WTC11 (cell line): ENCODE measurements at regions not wholly inside any gene's neighbourhood (a gene's known extent, or its start where the extent isn't known, plus 50 kb on each side); places are given as distances from the start of the nearest gene placed in this dataset.
A peak's percentile ranks its signal among the peaks of the same experiment; 100 is the strongest.

ENCODE experiments used
- ATAC-seq: fragments of 200-7000 bp; cut with Tn5 transposase; 2 replicates; pipeline ENCODE4 v1.10.0; 2021; ENCODE audit warnings: mild to moderate bottlenecking, moderate library complexity
- CTCF ChIA-PET: fragments of 300-600 bp; sonication (Branson Sonifier 250); formaldehyde crosslinking; loops from one replicate; lab custom pipeline; 2021; ENCODE audit warnings: antibody characterized with exemption; lab: Charles Lee
- POLR2A ChIA-PET: fragments of 350-600 bp; sonication (Branson Sonifier 250); formaldehyde crosslinking; loops from one replicate; lab custom pipeline; 2021; ENCODE audit warnings: antibody characterized with exemption; lab: Charles Lee
- DNase-seq: peaks from one replicate; pipeline ENCODE4 v3.0.0; 2021; ENCODE audit warnings: low spot score
- H3K27ac Mint-ChIP-seq: 2 replicates; pipeline ENCODE4 v1.8.0; 2021; ENCODE audit warnings: mixed read lengths
- H3K27me3 Mint-ChIP-seq: 2 replicates; pipeline ENCODE4 v1.8.0; 2021; ENCODE audit warnings: low read depth, mild to moderate bottlenecking, moderate library complexity, mixed read lengths
- H3K36me3 Mint-ChIP-seq: 2 replicates; pipeline ENCODE4 v1.8.0; 2021; ENCODE audit warnings: mixed read lengths
- H3K4me1 Mint-ChIP-seq: 2 replicates; pipeline ENCODE4 v1.8.0; 2022; ENCODE audit warnings: mixed read lengths
- H3K4me3 Mint-ChIP-seq: 2 replicates; pipeline ENCODE4 v1.8.0; 2021; ENCODE audit warnings: mild to moderate bottlenecking, moderate library complexity, mixed read lengths
- H3K9me3 Mint-ChIP-seq: 2 replicates; pipeline ENCODE4 v1.8.0; 2021; ENCODE audit warnings: mixed read lengths
- CREB1 ChIP-seq: sonication (generic); formaldehyde crosslinking; IDR thresholded peaks from 2 replicates; pipeline ENCODE4 v1.8.0; 2023; ENCODE audit warnings: mild to moderate bottlenecking, missing genetic modification reagents
- ETV6 ChIP-seq: sonication (generic); formaldehyde crosslinking; IDR thresholded peaks from 2 replicates; pipeline ENCODE4 v1.8.1; 2022; ENCODE audit warnings: mild to moderate bottlenecking, missing genetic modification reagents
- FOXJ3 ChIP-seq: sonication (generic); formaldehyde crosslinking; IDR thresholded peaks from 2 replicates; pipeline ENCODE4 v1.9.0; 2021; ENCODE audit warnings: missing genetic modification reagents, mild to moderate bottlenecking, borderline replicate concordance
- HMGA2 ChIP-seq: fragments of 250-450 bp; sonication (Bioruptor Pico); IDR thresholded peaks from 2 replicates; pipeline ENCODE4 v1.4.0; 2021; ENCODE audit warnings: mild to moderate bottlenecking, moderate library complexity
- IRF2 ChIP-seq: sonication (generic); formaldehyde crosslinking; IDR thresholded peaks from 2 replicates; pipeline ENCODE4 v1.8.0; 2022; ENCODE audit warnings: low read depth, missing genetic modification reagents, borderline replicate concordance
- JAZF1 ChIP-seq: fragments of 250-450 bp; sonication (Bioruptor Pico); IDR thresholded peaks from 2 replicates; pipeline ENCODE4 v1.9.0; 2021; ENCODE audit warnings: moderate library complexity, mild to moderate bottlenecking, inconsistent platforms
- JUN ChIP-seq: sonication (generic); formaldehyde crosslinking; IDR thresholded peaks from 2 replicates; pipeline ENCODE4 v1.8.0; 2023; ENCODE audit warnings: mild to moderate bottlenecking, missing genetic modification reagents
- NFYB ChIP-seq: sonication (generic); formaldehyde crosslinking; conservative IDR thresholded peaks from 2 replicates; pipeline ENCODE4 v1.8.0; 2022; ENCODE audit warnings: low read depth, missing genetic modification reagents
- OVOL2 ChIP-seq: fragments of 250-450 bp; sonication (Bioruptor Pico); IDR thresholded peaks from 2 replicates; pipeline ENCODE4 v1.9.0; 2021; ENCODE audit warnings: mild to moderate bottlenecking, borderline replicate concordance
- RORB ChIP-seq: fragments of 250-450 bp; sonication (Bioruptor Pico); IDR thresholded peaks from 2 replicates; pipeline ENCODE4 v1.9.0; 2021; ENCODE audit warnings: mild to moderate bottlenecking
- TP53 ChIP-seq: sonication (generic); formaldehyde crosslinking; IDR thresholded peaks from 2 replicates; pipeline ENCODE4 v1.8.1; 2023; ENCODE audit warnings: mild to moderate bottlenecking, missing genetic modification reagents
- ZBTB21 ChIP-seq: sonication (generic); formaldehyde crosslinking; IDR thresholded peaks from 2 replicates; pipeline ENCODE4 v1.8.1; 2023; ENCODE audit warnings: mild to moderate bottlenecking, missing genetic modification reagents, borderline replicate concordance
- ZNF121 ChIP-seq: sonication (generic); formaldehyde crosslinking; IDR thresholded peaks from 2 replicates; pipeline ENCODE4 v1.8.0; 2023; ENCODE audit warnings: missing genetic modification reagents
- ZNF138 ChIP-seq: sonication (generic); formaldehyde crosslinking; conservative IDR thresholded peaks from 2 replicates; pipeline ENCODE4 v1.8.1; 2022; ENCODE audit warnings: mild to moderate bottlenecking, moderate library complexity, missing genetic modification reagents
- ZNF232 ChIP-seq: sonication (generic); formaldehyde crosslinking; IDR thresholded peaks from 2 replicates; pipeline ENCODE4 v1.8.0; 2022; ENCODE audit warnings: mild to moderate bottlenecking, missing genetic modification reagents
- TF ChIP-seq, protein P1 (sequence below): fragments of 200-600 bp; IDR thresholded peaks from 2 replicates; pipeline ENCODE4 v1.8.0; 2022; ENCODE audit warnings: antibody characterized with exemption
- TF ChIP-seq, protein P2 (sequence below): sonication (generic); formaldehyde crosslinking; IDR thresholded peaks from 2 replicates; pipeline ENCODE4 v1.8.0; 2022; ENCODE audit warnings: mild to moderate bottlenecking, missing genetic modification reagents
- TF ChIP-seq, protein P3 (sequence below): sonication (generic); formaldehyde crosslinking; IDR thresholded peaks from 2 replicates; pipeline ENCODE4 v1.8.0; 2022; ENCODE audit warnings: mild to moderate bottlenecking, missing genetic modification reagents
- TF ChIP-seq, protein P4 (sequence below): sonication (generic); formaldehyde crosslinking; IDR thresholded peaks from 2 replicates; pipeline ENCODE4 v1.8.1; 2023; ENCODE audit warnings: mild to moderate bottlenecking, missing genetic modification reagents, moderate library complexity
- TF ChIP-seq, protein P5 (sequence below): fragments of 250-450 bp; sonication (Bioruptor Pico); IDR thresholded peaks from 2 replicates; pipeline ENCODE4 v2.1.2; 2022; ENCODE audit warnings: mild to moderate bottlenecking, moderate library complexity
- TF ChIP-seq, protein P6 (sequence below): fragments of 250-450 bp; sonication (Bioruptor Pico); IDR thresholded peaks from 2 replicates; pipeline ENCODE4 v1.9.0; 2021; ENCODE audit warnings: mild to moderate bottlenecking
- TF ChIP-seq, protein P7 (sequence below): sonication (generic); formaldehyde crosslinking; IDR thresholded peaks from 2 replicates; pipeline ENCODE4 v1.8.1; 2022; ENCODE audit warnings: mild to moderate bottlenecking, moderate library complexity, missing genetic modification reagents
- TF ChIP-seq, protein P8 (sequence below): fragments of 250-450 bp; sonication (Bioruptor Pico); IDR thresholded peaks from 2 replicates; pipeline ENCODE4 v1.8.0; 2021; ENCODE audit warnings: mild to moderate bottlenecking
- TF ChIP-seq, protein P9 (sequence below): fragments of 250-450 bp; sonication (Bioruptor Pico); IDR thresholded peaks from 2 replicates; pipeline ENCODE4 v1.9.0; 2021; ENCODE audit warnings: moderate library complexity, mild to moderate bottlenecking, inconsistent platforms, borderline replicate concordance

DNA sequence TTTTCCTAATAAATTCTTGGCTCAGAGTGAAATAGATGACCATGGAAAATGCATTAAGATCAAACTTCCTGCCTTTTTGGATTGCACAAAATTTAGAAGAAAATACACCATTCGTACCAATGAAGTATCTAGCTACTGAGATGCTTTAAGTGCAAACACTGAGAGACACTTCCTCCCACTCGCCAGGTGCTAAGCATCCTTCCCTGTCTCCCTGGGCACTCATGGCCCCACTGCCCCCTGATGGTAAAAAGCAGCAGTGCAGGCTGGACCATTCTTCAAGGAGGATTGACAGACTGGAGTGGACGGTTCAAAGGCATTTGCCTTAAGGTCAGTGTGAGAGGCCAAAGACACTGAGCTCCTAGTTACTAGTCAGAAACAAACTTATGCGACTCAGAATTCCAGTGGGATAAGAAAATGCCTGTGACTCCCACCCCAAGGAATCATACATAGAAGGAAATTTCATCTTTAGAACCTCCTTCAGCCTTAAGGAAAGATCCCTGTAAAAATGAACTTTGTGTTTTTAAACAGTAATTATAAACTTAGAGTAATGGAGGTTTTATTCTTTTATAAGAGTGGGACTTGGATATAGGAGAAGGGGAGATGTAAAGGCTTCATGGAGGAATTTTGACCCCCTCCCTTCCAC lies 86.0 kb upstream of the SLC30A5 start:
- Mint-ChIP-seq H3K36me3 (peaks cover 9% of the 10 kb centered on the region; the same call in 1 of the 2 replicates), H3K4me1 (peaks cover 18% of the 10 kb centered on the region), H3K4me3 (no peak overlapping the region), H3K27ac (no peak overlapping the region), H3K27me3 (no peaks in the 10 kb centered on the region), H3K9me3 (peaks cover 16% of the 10 kb centered on the region)
- TF ChIP-seq, protein P1, sequence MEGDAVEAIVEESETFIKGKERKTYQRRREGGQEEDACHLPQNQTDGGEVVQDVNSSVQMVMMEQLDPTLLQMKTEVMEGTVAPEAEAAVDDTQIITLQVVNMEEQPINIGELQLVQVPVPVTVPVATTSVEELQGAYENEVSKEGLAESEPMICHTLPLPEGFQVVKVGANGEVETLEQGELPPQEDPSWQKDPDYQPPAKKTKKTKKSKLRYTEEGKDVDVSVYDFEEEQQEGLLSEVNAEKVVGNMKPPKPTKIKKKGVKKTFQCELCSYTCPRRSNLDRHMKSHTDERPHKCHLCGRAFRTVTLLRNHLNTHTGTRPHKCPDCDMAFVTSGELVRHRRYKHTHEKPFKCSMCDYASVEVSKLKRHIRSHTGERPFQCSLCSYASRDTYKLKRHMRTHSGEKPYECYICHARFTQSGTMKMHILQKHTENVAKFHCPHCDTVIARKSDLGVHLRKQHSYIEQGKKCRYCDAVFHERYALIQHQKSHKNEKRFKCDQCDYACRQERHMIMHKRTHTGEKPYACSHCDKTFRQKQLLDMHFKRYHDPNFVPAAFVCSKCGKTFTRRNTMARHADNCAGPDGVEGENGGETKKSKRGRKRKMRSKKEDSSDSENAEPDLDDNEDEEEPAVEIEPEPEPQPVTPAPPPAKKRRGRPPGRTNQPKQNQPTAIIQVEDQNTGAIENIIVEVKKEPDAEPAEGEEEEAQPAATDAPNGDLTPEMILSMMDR, result peak; percentile 86
- no peak for TF ChIP-seq IRF2 (CRISPR knock-in tag)
- TF ChIP-seq, protein P2, sequence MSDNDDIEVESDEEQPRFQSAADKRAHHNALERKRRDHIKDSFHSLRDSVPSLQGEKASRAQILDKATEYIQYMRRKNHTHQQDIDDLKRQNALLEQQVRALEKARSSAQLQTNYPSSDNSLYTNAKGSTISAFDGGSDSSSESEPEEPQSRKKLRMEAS (CRISPR knock-in tag), result no peak
- TF ChIP-seq, protein P3, sequence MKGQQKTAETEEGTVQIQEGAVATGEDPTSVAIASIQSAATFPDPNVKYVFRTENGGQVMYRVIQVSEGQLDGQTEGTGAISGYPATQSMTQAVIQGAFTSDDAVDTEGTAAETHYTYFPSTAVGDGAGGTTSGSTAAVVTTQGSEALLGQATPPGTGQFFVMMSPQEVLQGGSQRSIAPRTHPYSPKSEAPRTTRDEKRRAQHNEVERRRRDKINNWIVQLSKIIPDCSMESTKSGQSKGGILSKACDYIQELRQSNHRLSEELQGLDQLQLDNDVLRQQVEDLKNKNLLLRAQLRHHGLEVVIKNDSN (CRISPR knock-in tag), result no peak
- TF ChIP-seq, protein P4, sequence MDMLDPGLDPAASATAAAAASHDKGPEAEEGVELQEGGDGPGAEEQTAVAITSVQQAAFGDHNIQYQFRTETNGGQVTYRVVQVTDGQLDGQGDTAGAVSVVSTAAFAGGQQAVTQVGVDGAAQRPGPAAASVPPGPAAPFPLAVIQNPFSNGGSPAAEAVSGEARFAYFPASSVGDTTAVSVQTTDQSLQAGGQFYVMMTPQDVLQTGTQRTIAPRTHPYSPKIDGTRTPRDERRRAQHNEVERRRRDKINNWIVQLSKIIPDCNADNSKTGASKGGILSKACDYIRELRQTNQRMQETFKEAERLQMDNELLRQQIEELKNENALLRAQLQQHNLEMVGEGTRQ, result no peak
- no peak for TF ChIP-seq TP53 (CRISPR knock-in tag)
- TF ChIP-seq ETV6 (CRISPR knock-in tag), result 0 out of 2 replicates have a peak, but pooled peaks have one; percentile 29
- no peak for TF ChIP-seq ZBTB21 (CRISPR knock-in tag)
- no peak for TF ChIP-seq OVOL2 (CRISPR knock-in tag)
- TF ChIP-seq, protein P5, sequence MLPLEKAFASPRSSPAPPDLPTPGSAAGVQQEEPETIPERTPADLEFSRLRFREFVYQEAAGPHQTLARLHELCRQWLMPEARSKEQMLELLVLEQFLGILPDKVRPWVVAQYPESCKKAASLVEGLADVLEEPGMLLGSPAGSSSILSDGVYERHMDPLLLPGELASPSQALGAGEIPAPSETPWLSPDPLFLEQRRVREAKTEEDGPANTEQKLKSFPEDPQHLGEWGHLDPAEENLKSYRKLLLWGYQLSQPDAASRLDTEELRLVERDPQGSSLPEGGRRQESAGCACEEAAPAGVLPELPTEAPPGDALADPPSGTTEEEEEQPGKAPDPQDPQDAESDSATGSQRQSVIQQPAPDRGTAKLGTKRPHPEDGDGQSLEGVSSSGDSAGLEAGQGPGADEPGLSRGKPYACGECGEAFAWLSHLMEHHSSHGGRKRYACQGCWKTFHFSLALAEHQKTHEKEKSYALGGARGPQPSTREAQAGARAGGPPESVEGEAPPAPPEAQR, result no peak
- TF ChIP-seq, protein P6, sequence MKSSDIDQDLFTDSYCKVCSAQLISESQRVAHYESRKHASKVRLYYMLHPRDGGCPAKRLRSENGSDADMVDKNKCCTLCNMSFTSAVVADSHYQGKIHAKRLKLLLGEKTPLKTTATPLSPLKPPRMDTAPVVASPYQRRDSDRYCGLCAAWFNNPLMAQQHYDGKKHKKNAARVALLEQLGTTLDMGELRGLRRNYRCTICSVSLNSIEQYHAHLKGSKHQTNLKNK (CRISPR knock-in tag), result no peak
- TF ChIP-seq JUN (CRISPR knock-in tag), result no peak
- TF ChIP-seq, protein P7, sequence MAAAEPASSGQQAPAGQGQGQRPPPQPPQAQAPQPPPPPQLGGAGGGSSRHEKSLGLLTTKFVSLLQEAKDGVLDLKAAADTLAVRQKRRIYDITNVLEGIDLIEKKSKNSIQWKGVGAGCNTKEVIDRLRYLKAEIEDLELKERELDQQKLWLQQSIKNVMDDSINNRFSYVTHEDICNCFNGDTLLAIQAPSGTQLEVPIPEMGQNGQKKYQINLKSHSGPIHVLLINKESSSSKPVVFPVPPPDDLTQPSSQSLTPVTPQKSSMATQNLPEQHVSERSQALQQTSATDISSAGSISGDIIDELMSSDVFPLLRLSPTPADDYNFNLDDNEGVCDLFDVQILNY (CRISPR knock-in tag), result no peak
- no peak for TF ChIP-seq HMGA2
- no peak for TF ChIP-seq ZNF232 (CRISPR knock-in tag)
- peak; percentile 97 for ATAC-seq
- ChIA-PET POLR2A (no interaction called here), CTCF (interaction anchor here (0.5 to 1.2 kb wide), 13 partner anchors 9 to 724 kb away, joined by 3 to 5 read pairs (median 3); no protein-coding TSS in a partner anchor)
- DNase-seq, result peak; percentile 91

DNA sequence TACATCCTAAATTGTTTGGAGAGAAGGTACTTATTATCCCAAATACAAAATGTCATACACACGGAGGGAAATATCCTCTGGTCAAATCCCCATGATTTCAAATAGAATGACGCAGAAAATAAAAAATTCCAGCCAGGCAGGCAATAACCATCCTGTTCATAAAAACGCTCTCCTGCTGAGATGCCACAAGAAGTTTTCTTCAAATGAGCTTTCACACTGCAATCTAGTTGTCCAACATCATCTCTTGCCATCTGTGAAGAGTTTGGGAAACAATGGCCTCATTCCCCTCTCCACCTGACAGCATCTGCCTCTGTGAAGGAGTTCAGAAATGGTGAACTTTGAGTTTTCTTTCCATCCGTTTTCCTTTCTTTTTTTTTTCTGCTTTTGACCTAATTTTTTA lies 83.3 kb upstream of the SLC30A5 start:
- Mint-ChIP-seq H3K4me1 (peaks cover 11% of the 10 kb centered on the region), H3K9me3 (peaks cover 8% of the 10 kb centered on the region), H3K27ac (no peak overlapping the region), H3K27me3 (no peaks in the 10 kb centered on the region; the same call in 1 of the 2 replicates), H3K36me3 (no peaks in the 10 kb centered on the region), H3K4me3 (no peak overlapping the region)
- CTCF ChIA-PET, result no interaction called here
- POLR2A ChIA-PET, result no interaction called here
- no peak for DNase-seq
- no peak for ATAC-seq
- TF ChIP-seq NFYB (no peak), FOXJ3 (CRISPR knock-in tag) (no peak), CREB1 (CRISPR knock-in tag) (no peak), TP53 (CRISPR knock-in tag) (no peak), IRF2 (CRISPR knock-in tag) (no peak), RORB (CRISPR knock-in tag) (no peak), ZNF121 (no peak), ZNF138 (CRISPR knock-in tag) (no peak), JAZF1 (CRISPR knock-in tag) (no peak)
- TF ChIP-seq, protein P8, sequence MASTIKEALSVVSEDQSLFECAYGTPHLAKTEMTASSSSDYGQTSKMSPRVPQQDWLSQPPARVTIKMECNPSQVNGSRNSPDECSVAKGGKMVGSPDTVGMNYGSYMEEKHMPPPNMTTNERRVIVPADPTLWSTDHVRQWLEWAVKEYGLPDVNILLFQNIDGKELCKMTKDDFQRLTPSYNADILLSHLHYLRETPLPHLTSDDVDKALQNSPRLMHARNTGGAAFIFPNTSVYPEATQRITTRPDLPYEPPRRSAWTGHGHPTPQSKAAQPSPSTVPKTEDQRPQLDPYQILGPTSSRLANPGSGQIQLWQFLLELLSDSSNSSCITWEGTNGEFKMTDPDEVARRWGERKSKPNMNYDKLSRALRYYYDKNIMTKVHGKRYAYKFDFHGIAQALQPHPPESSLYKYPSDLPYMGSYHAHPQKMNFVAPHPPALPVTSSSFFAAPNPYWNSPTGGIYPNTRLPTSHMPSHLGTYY (CRISPR knock-in tag), result no peak
- TF ChIP-seq, protein P5, result no peak
- TF ChIP-seq, protein P6 (CRISPR knock-in tag), result no peak
- TF ChIP-seq, protein P9, sequence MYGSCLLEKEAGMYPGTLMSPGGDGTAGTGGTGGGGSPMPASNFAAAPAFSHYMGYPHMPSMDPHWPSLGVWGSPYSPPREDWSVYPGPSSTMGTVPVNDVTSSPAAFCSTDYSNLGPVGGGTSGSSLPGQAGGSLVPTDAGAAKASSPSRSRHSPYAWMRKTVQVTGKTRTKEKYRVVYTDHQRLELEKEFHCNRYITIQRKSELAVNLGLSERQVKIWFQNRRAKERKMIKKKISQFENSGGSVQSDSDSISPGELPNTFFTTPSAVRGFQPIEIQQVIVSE, result no peak
